Duodenal mucosa (tissue), 2 donors: ENCODE measurements at regions not wholly inside any gene's neighbourhood (a gene's known extent, or its start where the extent isn't known, plus 50 kb on each side); places are given as distances from the start of the nearest gene placed in this dataset.

Experiments used
- H3K27ac ChIP-seq: one replicate; pipeline ENCODE4 v1.7.0; 2013; ENCODE audit warnings: low read depth, low read length
- H3K27me3 ChIP-seq, 2 donors: one replicate each; pipeline ENCODE4 v1.7.0; 2013; ENCODE audit warnings: low read length in 2 of 2, control low read depth in 1 of 2; ENCODE audit not compliant: insufficient read depth in 2 of 2, control insufficient read depth in 1 of 2
- H3K36me3 ChIP-seq, 2 donors: one replicate each; pipeline ENCODE4 v1.7.0; 2013; ENCODE audit warnings: low read length in 2 of 2, control low read depth in 1 of 2; ENCODE audit not compliant: insufficient read depth in 2 of 2, control insufficient read depth in 1 of 2
- H3K4me1 ChIP-seq, 2 donors: one replicate each; pipeline ENCODE4 v1.7.0; 2013; ENCODE audit warnings: low read length in 2 of 2, control low read depth in 1 of 2; ENCODE audit not compliant: insufficient read depth in 2 of 2, control insufficient read depth in 1 of 2
- H3K4me3 ChIP-seq, 2 donors: one replicate each; pipeline ENCODE4 v1.7.0; 2013; ENCODE audit warnings: low read length in 2 of 2, low read depth in 1 of 2
- H3K9ac ChIP-seq, 2 donors: one replicate each; pipeline ENCODE4 v1.7.0; 2013; ENCODE audit warnings: low read length in 2 of 2, low read depth in 1 of 2
- H3K9me3 ChIP-seq, 2 donors: one replicate each; pipeline ENCODE4 v1.7.0; 2013; ENCODE audit warnings: low read length in 2 of 2, control low read depth in 1 of 2; ENCODE audit not compliant: control insufficient read depth in 1 of 2

- H3K4me3 ChIP-seq, result no peak overlapping the region
- no peak overlapping the region for H3K9ac ChIP-seq
- no peaks in the 10 kb centered on the region for H3K36me3 ChIP-seq
- H3K4me1 ChIP-seq, result no peaks in the 10 kb centered on the region
- H3K27me3 ChIP-seq, result no peaks in the 10 kb centered on the region
- H3K9me3 ChIP-seq, result no peaks in the 10 kb centered on the region
- H3K27ac ChIP-seq, result no peak overlapping the region
Measured at GRCh38 chr12:42652048-42652447, 62.5 kb upstream of the PRICKLE1 start.

GRCh38 chr12:42648061-42648460, 58.5 kb upstream of the PRICKLE1 start:
- H3K9me3 ChIP-seq, result no peaks in the 10 kb centered on the region
- H3K27me3 ChIP-seq, result no peaks in the 10 kb centered on the region
- H3K4me1 ChIP-seq, result no peaks in the 10 kb centered on the region
- H3K36me3 ChIP-seq, result no peaks in the 10 kb centered on the region
- no peak overlapping the region for H3K9ac ChIP-seq
- H3K4me3 ChIP-seq, result no peak overlapping the region
- no peak overlapping the region for H3K27ac ChIP-seq

- H3K36me3 ChIP-seq, result no peaks in the 10 kb centered on the region
- H3K4me1 ChIP-seq, result no peaks in the 10 kb centered on the region
- H3K9me3 ChIP-seq, result no peaks in the 10 kb centered on the region
- no peak overlapping the region for H3K9ac ChIP-seq
- H3K27ac ChIP-seq, result no peak overlapping the region
- no peak overlapping the region for H3K4me3 ChIP-seq
- no peaks in the 10 kb centered on the region for H3K27me3 ChIP-seq
Measured at GRCh38 chr12:42643881-42644579, 54.5 kb upstream of the PRICKLE1 start.

- Histone ChIP-seq H3K9ac (no peak overlapping the region), H3K36me3 (no peaks in the 10 kb centered on the region), H3K27me3 (no peaks in the 10 kb centered on the region), H3K9me3 (no peaks in the 10 kb centered on the region), H3K4me1 (no peaks in the 10 kb centered on the region), H3K4me3 (no peak overlapping the region), H3K27ac (no peak overlapping the region)
Measured at GRCh38 chr12:42641221-42641885, 51.8 kb upstream of the PRICKLE1 start.

- no peaks in the 10 kb centered on the region for H3K36me3 ChIP-seq
- H3K9ac ChIP-seq, result no peak overlapping the region
- no peak overlapping the region for H3K4me3 ChIP-seq
- no peaks in the 10 kb centered on the region for H3K27me3 ChIP-seq
- no peaks in the 10 kb centered on the region for H3K4me1 ChIP-seq
- no peaks in the 10 kb centered on the region for H3K9me3 ChIP-seq
- no peak overlapping the region for H3K27ac ChIP-seq
Measured at GRCh38 chr12:42640391-42640790, 50.8 kb upstream of the PRICKLE1 start.

GRCh38 chr12:42639556-42639955, 50.0 kb upstream of the PRICKLE1 start:
- H3K9me3 ChIP-seq, result no peaks in the 10 kb centered on the region
- no peak overlapping the region for H3K27ac ChIP-seq
- no peaks in the 10 kb centered on the region for H3K36me3 ChIP-seq
- no peak overlapping the region for H3K9ac ChIP-seq
- H3K4me3 ChIP-seq, result no peak overlapping the region
- no peaks in the 10 kb centered on the region for H3K27me3 ChIP-seq
- H3K4me1 ChIP-seq, result no peaks in the 10 kb centered on the region
